Smooth muscle cell (in vitro differentiated cells): ENCODE measurements at regions not wholly inside any gene's neighbourhood (a gene's known extent, or its start where the extent isn't known, plus 50 kb on each side); places are given as distances from the start of the nearest gene placed in this dataset.

Experiments used
- DNase-seq: peaks from one replicate; lab custom pipeline; 2025; ENCODE audit not compliant: unreplicated experiment; lab: John Stamatoyannopoulos, UW
- H2AFZ ChIP-seq: fragments of 200-600 bp; sonication (generic); 2 replicates; pipeline ENCODE4 v1.6.0; 2016; ENCODE audit warnings: antibody characterized with exemption, low read depth, mild to moderate bottlenecking
- H3F3A ChIP-seq: fragments of 200-600 bp; sonication (generic); 2 replicates; pipeline ENCODE4 v1.6.0; 2017; ENCODE audit warnings: antibody characterized with exemption, low read depth
- H3K27ac ChIP-seq: fragments of 200-600 bp; sonication (generic); 2 replicates; pipeline ENCODE4 v1.5.1; 2016; ENCODE audit warnings: low read depth, mild to moderate bottlenecking
- H3K27me3 ChIP-seq: fragments of 200-600 bp; sonication (generic); 2 replicates; pipeline ENCODE4 v1.6.1; 2016; ENCODE audit warnings: low read depth, mild to moderate bottlenecking
- H3K36me3 ChIP-seq: fragments of 200-600 bp; sonication (generic); 2 replicates; pipeline ENCODE4 v1.5.1; 2016; ENCODE audit warnings: low read depth
- H3K4me1 ChIP-seq: fragments of 200-600 bp; sonication (generic); 2 replicates; pipeline ENCODE4 v1.5.1; 2016; ENCODE audit warnings: low read depth
- H3K4me2 ChIP-seq: fragments of 200-600 bp; sonication (generic); 2 replicates; pipeline ENCODE4 v1.6.0; 2016; ENCODE audit warnings: mild to moderate bottlenecking
- H3K4me3 ChIP-seq: fragments of 200-600 bp; sonication (generic); 2 replicates; pipeline ENCODE4 v1.5.1; 2016; ENCODE audit warnings: mild to moderate bottlenecking
- H3K79me2 ChIP-seq: fragments of 200-600 bp; sonication (generic); 2 replicates; pipeline ENCODE4 v1.6.0; 2016; ENCODE audit warnings: low read depth, mild to moderate bottlenecking
- H3K9ac ChIP-seq: fragments of 200-600 bp; sonication (generic); 2 replicates; pipeline ENCODE4 v1.6.0; 2016; ENCODE audit warnings: low read depth
- H3K9me3 ChIP-seq: fragments of 200-600 bp; sonication (generic); replicated peaks from 2 replicates; pipeline ENCODE4 v1.5.1; 2016; ENCODE audit warnings: low read depth
- H4K20me1 ChIP-seq: fragments of 200-600 bp; sonication (generic); 2 replicates; pipeline ENCODE4 v1.6.0; 2016; ENCODE audit warnings: low read depth
- CTCF ChIP-seq: fragments of 200-600 bp; sonication (generic); IDR thresholded peaks from 2 replicates; pipeline ENCODE4 v1.5.1; 2017; ENCODE audit warnings: borderline replicate concordance, mild to moderate bottlenecking, antibody characterized with exemption; ENCODE audit not compliant: insufficient read depth, poor library complexity, severe bottlenecking
- WGBS: methylation state at CpG from one replicate; pipeline ENCODE4 v1.1.7; 2016; ENCODE audit warnings: low lambda C conversion rate; 5-methylcytosine and 5-hydroxymethylcytosine counted together

GRCh38 chr1:209375671-209376365, 207.7 kb upstream of the CAMK1G start:
- Histone ChIP-seq H3K4me2 (peak overlapping the region; percentile 40), H3K9ac (no peak overlapping the region), H3K79me2 (no peaks in the 10 kb centered on the region), H3K4me3 (no peak overlapping the region), H2AFZ (no peak overlapping the region), H3F3A (no peaks in the 10 kb centered on the region), H3K9me3 (no peaks in the 10 kb centered on the region), H3K4me1 (peaks cover 15% of the 10 kb centered on the region), H3K27me3 (no peaks in the 10 kb centered on the region), H3K36me3 (no peaks in the 10 kb centered on the region), H4K20me1 (no peaks in the 10 kb centered on the region), H3K27ac (peak overlapping the region; percentile 58)
- DNase-seq, result no peak
- WGBS, result 55% methylated on average over 2 of the region's 2 CpGs
- TF ChIP-seq CTCF, result no peak

- no peaks in the 10 kb centered on the region for H3K9me3 ChIP-seq
- H3K9ac ChIP-seq, result no peak overlapping the region
- TF ChIP-seq CTCF, result no peak
- H3K27me3 ChIP-seq, result no peaks in the 10 kb centered on the region
- H3K36me3 ChIP-seq, result no peaks in the 10 kb centered on the region
- no peak overlapping the region for H2AFZ ChIP-seq
- H4K20me1 ChIP-seq, result no peaks in the 10 kb centered on the region
- H3K79me2 ChIP-seq, result no peaks in the 10 kb centered on the region
- no peak overlapping the region for H3K4me2 ChIP-seq
- H3F3A ChIP-seq, result no peaks in the 10 kb centered on the region
- peaks cover 15% of the 10 kb centered on the region for H3K4me1 ChIP-seq
- no peak for DNase-seq
- H3K4me3 ChIP-seq, result no peak overlapping the region
- no peak overlapping the region for H3K27ac ChIP-seq
Measured at GRCh38 chr1:209376774-209377173, 206.7 kb upstream of the CAMK1G start.

- Histone ChIP-seq H3K79me2 (no peaks in the 10 kb centered on the region), H3K27ac (no peak overlapping the region)
- no peak for TF ChIP-seq CTCF
Measured at GRCh38 chr1:209377995-209378394, 205.5 kb upstream of the CAMK1G start.

GRCh38 chr1:209379280-209379679, 204.2 kb upstream of the CAMK1G start:
- H3K4me1 ChIP-seq, result peaks cover 15% of the 10 kb centered on the region
- no peaks in the 10 kb centered on the region for H3F3A ChIP-seq
- WGBS, result 79% methylated on average over 1 of the region's 1 CpG
- no peaks in the 10 kb centered on the region for H4K20me1 ChIP-seq
- no peak overlapping the region for H3K4me2 ChIP-seq
- no peaks in the 10 kb centered on the region for H3K79me2 ChIP-seq
- no peaks in the 10 kb centered on the region for H3K9me3 ChIP-seq
- no peak overlapping the region for H3K27ac ChIP-seq
- H2AFZ ChIP-seq, result no peak overlapping the region
- DNase-seq, result no peak
- no peaks in the 10 kb centered on the region for H3K36me3 ChIP-seq
- H3K9ac ChIP-seq, result no peak overlapping the region
- no peaks in the 10 kb centered on the region for H3K27me3 ChIP-seq
- no peak overlapping the region for H3K4me3 ChIP-seq
- no peak for TF ChIP-seq CTCF

More at GRCh38 chr1:209377995-209378394, 205.5 kb upstream of the CAMK1G start:
- Histone ChIP-seq H3K4me3 (no peak overlapping the region), H3K4me2 (no peak overlapping the region), H3K9me3 (no peaks in the 10 kb centered on the region), H3K27me3 (no peaks in the 10 kb centered on the region), H3K9ac (no peak overlapping the region), H2AFZ (no peak overlapping the region), H3K4me1 (peaks cover 15% of the 10 kb centered on the region), H4K20me1 (no peaks in the 10 kb centered on the region), H3F3A (no peaks in the 10 kb centered on the region), H3K36me3 (no peaks in the 10 kb centered on the region)
- no peak for DNase-seq
- 90% methylated on average over 2 of the region's 2 CpGs for WGBS
